ENCODE measurements at regions not wholly inside any gene's neighbourhood (a gene's known extent, or its start where the extent isn't known, plus 50 kb on each side); places are given as distances from the start of the nearest gene placed in this dataset.

DNA sequence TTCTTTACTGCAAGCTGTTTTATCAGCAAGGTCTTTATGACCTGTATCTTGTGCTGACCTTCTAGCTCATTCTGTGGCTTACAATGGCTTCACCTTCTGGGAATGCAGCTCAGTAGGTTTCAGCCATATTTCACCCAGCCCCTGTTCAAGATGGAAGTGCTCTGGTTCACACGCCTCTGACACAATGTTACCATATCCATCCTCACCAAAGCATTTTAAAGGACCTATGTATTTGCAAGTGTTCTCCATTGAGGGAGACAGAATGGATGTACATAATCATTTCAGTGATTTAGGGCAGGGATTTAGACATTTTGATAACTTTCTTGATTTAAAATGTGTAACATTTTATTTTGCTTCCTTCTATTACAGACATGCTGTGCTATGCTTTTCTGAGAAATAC, 182.3 kb upstream of the FN1 start:
- TF ChIP-seq POLR2A (IDR thresholded peaks at IDR 0.05): no peak
- TF ChIP-seq, protein P1, sequence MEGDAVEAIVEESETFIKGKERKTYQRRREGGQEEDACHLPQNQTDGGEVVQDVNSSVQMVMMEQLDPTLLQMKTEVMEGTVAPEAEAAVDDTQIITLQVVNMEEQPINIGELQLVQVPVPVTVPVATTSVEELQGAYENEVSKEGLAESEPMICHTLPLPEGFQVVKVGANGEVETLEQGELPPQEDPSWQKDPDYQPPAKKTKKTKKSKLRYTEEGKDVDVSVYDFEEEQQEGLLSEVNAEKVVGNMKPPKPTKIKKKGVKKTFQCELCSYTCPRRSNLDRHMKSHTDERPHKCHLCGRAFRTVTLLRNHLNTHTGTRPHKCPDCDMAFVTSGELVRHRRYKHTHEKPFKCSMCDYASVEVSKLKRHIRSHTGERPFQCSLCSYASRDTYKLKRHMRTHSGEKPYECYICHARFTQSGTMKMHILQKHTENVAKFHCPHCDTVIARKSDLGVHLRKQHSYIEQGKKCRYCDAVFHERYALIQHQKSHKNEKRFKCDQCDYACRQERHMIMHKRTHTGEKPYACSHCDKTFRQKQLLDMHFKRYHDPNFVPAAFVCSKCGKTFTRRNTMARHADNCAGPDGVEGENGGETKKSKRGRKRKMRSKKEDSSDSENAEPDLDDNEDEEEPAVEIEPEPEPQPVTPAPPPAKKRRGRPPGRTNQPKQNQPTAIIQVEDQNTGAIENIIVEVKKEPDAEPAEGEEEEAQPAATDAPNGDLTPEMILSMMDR (IDR thresholded peaks at IDR 0.05): no peak
